NOMO-1 treated with dmso at 0.1 percent for 144 hours (cell line): ENCODE measurements at regions not wholly inside any gene's neighbourhood (a gene's known extent, or its start where the extent isn't known, plus 50 kb on each side); places are given as distances from the start of the nearest gene placed in this dataset.
"Not testable (repeated sequence)": the region's sequence is repeated elsewhere in the genome, so short reads cannot be mapped to it uniquely, and the experiment has no call there.

Experiments used
- DNase-seq: peaks from one replicate; lab custom pipeline; 2025; ENCODE audit not compliant: unreplicated experiment; lab: John Stamatoyannopoulos, UW

- DNase-seq: no peak
Measured at GRCh38 chr14:71165121-71166031, 258.1 kb downstream of the PCNX1 start.

DNA sequence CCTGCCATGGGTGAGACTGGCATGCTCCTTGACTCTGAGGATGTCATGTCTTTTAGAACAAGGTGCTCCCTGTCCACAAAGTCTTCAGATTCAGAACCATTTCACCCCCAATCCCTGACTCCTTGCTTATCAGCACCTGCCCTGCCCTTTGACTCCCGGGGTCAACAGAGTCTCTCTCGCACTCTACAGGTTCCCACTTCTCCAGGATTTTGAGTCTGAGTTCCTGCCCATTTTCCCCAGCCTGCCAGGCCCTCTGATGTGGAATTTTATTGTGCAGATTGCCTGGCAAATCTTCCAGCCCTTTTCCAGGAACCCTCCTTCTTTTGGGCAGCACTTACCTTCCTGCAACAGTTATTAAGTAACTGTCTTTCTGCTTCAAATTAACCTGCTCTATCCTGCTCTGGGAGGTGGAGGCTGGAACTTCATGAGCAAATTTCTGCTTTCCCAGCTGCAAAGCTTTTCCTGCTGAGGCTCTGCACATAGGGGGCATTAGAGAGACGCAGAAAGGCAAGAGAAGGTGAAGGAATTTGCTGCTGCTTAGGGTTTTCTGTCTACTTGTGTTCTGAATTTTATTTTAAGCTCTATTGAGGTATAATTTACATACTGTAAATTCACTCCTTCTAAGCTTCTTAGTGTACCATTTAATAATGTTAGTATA is 259.1 kb downstream of the PCNX1 start:
- DNase-seq: no peak

GRCh38 chr14:71167325-71167950 is 260.2 kb downstream of the PCNX1 start:
- not testable (repeated sequence) for DNase-seq

DNA sequence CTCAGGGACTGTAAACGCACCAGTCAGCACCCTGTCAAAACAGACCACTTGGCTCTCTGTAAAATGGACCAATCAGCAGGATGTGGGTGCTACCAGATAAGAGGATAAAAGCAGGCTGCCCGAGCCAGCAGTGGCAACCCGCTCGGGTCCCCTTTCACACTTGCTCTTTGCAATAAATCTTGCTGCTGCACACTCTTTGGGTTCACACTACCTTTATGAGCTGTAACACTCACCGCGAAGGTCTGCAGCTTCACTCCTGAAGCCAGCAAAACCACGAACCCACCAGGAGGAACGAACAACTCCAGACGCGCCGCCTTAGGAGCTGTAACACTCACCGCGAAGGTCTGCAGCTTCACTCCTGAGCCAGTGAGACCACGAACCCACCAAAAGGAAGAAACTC is 260.9 kb downstream of the PCNX1 start:
- DNase-seq: not testable (repeated sequence)

DNA sequence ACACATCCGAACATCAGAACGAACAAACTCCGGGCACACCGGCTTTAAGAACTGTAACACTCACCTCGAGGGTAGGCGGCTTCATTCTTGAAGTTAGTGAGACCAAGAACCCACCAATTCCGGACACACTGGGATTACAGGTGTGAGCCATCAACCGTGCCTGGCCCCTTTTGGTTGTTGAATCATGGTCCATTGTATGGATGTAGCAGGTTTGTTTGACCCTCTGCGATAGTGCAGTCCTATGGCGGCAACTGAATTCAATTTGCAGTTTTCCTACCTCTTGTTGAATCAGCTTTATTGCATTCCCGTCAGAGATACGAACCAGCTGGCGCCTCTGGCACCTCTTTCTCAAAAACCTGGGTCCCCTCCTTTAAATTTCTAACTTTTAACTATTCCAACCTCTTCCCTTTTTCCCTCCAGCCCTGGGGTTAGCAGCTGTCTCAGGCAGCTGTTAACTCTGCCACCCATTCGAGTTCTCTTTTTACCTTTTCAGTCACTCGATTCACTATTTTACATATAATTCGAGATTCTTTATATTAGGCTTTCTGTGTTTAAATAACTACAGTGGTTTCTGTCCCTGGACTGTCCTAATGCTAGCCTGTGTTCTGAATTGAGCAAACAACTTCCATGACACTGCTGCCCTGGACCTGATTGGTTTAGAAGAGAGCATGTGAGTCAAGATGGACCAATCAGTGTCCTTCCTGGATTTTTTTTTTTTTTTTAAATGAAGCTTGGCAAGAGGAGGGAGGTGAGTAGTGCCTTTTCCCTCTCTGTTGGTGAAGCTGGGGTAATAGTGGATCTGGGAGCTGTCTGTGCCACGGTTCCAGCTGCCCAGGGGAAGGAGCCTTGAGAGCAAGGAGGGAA is 261.5 kb downstream of the PCNX1 start:
- no peak for DNase-seq

DNA sequence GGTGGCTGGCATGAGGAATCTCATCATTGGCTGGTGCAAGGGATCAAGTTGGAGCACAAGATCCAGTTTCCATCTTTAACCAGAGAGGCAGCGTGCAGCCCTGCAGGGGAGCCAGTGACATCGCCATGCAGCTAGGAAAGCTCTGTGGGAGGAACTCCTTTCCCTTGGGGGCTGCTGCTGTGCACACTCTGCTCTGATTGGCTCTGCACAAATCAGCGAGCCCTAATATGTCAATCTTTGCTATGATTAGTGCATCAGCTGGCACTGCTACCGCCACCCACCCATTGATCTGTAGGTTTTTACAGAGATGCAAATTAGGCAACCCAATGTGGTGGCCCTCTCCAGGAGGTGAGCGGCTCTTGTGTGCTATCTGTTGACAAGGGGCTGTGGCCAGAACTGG is 262.6 kb downstream of the PCNX1 start:
- DNase-seq: no peak

DNA sequence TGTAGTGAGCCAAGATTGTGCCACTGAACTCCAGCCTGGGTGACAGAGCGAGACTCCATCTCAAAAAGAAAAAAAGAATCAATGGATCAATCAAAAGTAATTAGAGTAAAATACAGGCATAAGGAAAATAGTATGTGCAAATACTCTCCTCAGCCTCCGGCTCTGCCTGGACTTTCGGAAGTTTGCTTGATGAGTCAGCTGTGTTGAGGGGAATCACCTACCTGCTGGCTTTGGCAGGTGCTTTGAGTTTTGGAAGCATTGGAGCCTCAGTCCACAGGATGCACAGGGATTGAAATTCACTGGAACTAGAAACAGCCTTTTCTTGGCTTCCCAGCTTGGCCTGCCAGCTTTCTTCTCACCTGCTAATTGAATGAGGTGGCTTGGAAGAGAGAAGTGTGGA is 268.2 kb downstream of the PCNX1 start:
- no peak for DNase-seq

DNA sequence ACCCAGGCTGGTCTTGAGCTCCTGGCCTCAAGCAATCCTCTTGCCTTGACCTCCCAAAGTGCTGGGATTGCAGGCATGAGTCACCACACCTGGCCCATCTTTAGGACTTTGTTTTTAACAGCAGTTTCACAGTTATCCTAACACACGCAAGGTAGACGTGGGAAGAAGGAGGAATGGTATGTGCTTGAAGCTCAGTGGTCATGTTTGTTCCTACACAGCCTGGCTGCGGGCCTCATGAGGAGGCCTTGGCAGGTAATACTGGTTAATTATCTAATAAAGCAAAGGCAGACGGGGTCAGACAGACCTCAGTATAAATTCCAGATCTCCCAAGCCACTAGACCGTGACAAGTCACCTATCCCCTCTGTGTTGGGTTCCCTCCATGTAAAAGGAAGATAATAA is 271.8 kb downstream of the PCNX1 start:
- no peak for DNase-seq

DNA sequence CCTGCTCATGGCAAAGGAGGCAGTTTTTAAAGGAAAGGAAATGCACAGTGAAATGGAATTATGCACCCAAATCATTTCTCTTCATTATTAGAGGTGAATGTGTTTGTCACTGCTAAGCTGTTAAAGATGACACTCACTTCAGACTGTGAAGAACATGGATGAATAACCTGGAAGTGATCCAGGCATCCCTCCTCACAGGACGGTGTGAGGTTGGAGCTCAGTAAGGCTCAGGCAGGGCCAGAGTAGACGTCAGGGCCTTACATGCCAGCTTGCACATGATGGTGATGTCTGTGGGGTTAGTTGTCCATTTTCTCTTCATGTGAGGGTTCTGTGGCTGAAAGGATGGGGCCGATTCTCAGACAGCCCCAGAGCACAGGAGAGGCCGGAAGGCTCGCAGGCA is 273.1 kb downstream of the PCNX1 start:
- no peak for DNase-seq

DNA sequence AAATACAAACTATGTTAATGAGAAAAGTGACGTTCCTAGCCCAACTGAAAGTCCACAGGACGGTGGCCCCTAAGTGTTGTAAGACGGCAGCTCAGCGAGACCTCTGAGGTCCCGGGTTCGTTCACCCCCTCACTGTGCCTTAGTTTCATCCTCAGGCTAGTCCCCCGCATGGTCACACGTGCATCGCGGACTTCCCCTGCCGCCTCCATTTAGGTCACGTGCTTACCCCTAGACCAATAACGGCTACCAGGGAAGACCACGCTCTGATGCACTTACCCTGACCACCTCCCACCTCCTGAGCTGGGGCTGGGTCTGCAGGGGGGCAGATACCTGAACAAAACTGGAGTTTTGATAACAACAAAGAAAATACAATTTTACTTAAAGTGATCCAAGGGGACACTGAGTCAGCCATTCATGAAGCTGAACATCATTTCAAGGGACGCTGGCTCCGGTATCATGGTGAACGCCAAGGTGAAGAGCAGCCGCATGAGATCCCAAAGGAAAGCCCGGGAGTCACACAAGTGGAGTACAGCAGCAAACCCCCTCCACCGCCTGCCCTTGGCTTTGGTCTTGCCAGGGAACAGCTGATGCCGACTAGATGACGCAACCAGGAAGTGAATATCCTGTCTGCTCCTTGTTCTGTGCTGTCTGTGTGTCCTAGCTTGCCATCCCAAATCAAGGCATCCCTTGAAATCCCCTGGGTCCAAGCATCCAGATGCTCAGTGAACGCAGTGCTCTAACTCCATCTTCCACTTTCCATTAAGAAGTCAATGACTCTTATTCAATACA is 274.1 kb downstream of the PCNX1 start:
- DNase-seq: no peak

DNA sequence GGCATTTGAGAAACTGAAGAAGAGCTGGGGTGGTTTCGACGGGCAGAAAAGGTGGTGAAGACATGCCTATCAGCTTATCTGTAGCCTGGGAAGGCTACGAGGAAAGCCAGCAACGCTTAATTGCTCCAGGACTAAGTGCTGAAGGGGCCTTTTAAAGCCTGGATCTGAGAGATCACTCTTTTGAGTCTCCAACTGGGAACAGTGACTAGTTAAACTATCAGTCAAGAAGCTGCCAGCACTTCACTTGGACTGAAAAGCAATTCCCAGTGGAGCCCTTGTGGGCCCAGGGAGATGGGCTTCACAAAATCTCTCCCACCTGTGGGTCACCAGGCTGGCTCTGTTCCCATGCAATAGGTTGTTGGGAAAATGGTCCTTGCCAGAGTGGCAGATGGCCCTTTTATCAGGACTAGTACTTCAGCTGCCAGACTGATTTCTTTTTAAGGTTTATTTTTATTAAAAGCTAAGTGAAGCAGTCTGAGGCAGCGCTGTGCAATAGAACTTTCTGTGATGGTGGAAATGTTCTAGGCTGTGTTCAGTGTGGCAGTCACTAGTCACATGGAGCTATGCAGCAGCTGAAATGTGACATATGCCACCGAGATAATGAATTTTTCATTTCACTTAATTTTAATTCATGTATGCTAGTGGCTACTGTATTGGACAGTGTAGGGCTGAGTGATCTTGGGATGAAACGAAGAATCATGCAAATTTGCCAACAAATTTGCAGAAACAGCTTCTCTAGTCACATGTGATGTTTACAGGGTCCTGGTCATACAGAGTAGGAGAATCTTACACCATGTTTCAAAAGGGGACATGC is 276.8 kb downstream of the PCNX1 start:
- no peak for DNase-seq

GRCh38 chr14:71185637-71186036 is 278.4 kb downstream of the PCNX1 start:
- no peak for DNase-seq

DNA sequence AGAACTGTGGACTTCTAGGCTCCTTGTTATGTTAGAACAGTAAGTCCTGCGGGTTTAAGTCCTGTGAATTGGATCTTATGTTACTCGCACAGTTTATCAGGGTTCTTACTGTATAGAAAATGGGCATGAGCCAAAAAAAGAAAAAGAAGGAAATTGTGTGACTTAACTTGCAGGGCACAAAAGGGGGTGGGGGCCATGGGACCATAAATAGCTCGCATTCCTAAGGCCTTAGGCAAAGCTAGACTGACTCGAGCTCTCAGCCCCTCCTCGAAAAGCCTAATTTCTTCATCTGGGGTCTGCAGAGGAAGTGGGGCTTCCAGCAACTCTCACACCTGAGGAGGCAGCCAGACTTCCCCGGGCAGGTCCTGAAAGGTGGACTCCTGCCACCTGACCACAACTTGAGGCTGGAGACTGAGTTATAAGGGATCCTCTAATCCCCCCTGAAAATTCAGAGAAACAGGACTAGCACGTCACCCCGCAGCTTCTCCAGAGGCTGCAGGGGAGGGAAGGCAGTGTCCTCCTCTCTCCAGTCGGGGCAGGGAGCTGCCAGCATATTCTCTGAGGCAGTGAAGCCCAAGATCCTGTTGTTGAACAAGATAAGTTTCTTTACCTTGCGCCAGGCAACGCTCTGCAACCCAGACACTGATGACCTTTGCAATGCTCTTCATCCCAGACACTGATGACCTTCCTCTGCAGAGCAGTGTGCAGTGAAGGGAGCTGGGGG is 280.5 kb downstream of the PCNX1 start:
- DNase-seq: no peak

DNA sequence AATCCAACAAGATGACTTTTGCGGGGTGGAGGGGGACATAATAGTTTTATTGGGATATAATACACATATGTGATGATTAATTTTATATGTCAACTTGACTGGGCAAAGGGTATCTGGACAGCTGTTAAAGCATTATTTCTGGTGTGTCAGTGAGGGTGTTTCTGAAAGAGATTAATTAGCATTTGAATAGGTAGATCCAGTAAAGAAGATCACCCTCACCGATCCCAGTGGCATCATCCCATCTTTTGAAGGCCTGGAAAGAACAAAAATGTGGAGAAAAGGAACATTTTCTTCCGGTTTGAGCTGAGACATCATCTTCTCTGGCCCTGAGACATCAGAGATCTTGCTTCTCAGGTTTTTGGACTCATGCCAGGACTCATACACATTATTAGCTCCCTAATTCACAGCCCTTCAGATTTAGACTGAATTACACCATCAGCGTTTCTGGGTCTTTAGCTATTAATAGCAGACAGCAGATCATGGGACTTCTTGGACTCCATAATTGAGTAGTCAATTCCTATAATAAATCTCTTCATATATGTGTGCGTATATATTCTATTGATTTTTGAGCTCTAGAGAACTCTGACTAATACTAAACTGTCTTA is 283.6 kb downstream of the PCNX1 start:
- no peak for DNase-seq

DNA sequence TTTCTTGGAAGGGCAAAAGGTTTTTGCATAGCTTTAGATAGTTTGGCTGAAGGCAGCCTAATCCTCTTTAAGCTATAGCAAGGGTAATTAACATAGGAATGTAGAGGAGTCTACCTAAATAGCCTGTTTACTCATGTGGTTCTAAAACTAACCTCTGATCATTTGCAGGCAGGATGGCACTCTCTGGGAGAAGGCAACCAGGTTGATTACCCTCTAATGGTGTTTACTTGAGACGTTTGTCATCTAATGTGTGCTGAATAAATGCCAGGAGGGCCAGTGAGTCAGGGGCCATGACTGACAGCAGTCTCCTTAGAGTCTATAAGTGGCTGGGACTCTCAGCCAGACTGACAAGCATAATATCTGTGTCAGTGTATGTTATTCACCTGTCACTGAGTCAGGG is 286.4 kb downstream of the PCNX1 start:
- no peak for DNase-seq

- no peak for DNase-seq
Measured at GRCh38 chr14:71194251-71194650, 287.0 kb downstream of the PCNX1 start.

DNA sequence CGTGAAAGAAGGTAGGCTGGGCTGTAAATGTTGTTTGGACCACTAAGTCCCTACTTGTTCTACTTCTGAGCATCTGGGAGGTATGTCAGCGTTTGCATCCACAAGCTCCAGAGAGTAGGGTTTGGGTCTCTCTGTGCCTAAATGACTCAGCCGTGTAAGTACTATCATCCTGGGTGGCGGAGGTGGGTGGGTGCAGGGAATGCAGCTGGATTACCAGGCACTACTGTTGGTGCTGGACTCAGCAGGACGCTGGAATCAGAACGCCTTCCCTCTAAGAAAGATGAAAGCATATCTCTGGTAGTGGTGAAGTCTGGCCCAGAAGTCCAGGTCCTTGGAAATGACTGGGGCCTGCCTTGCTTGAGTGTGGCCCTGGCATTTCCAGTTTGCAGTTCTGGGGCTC is 289.7 kb downstream of the PCNX1 start:
- no peak for DNase-seq

DNA sequence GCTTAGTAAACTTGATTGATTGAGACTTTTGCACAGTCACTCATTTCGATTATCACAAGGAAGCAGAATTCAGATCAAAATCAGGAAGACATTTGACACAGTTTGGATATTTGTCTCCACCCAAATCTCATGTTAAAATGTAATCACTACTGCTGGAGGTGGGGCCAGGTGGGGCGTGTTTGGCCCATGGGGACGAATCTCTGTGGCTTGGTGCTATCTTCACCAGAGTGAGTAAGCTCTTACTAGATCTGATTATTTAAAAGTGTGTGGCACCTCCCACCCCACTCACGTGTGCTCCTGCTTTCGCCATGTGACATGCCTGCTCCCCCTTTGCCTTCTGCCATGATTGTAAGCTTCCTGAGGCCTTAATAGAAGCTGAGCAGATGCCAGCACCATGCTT is 291.4 kb downstream of the PCNX1 start:
- no peak for DNase-seq
